SK-N-SH (cell line): ENCODE measurements at regions not wholly inside any gene's neighbourhood (a gene's known extent, or its start where the extent isn't known, plus 50 kb on each side); places are given as distances from the start of the nearest gene placed in this dataset.

ENCODE experiments used
- CTCF ChIA-PET: fragments of 300-600, 350-600 bp; formaldehyde crosslinking; extraction: SDS; loops from one replicate; lab custom pipeline; 2021; lab: Yijun Ruan, JAX
- POLR2A ChIA-PET: fragments of 350-600 bp; sonication (Branson Sonifier 250); formaldehyde crosslinking; extraction: SDS; loops from one replicate; lab custom pipeline; 2020; ENCODE audit warnings: antibody characterized with exemption, inconsistent platforms; lab: Yijun Ruan, JAX
- DNase-seq: peaks from one replicate; pipeline ENCODE4 v3.0.0; 2012
- H2AFZ ChIP-seq: fragments of 200-600 bp; sonication (generic); 2 replicates; pipeline ENCODE4 v1.8.1; 2016; ENCODE audit warnings: antibody characterized with exemption, mild to moderate bottlenecking, low read depth
- H3F3A ChIP-seq: fragments of 200-600 bp; sonication (generic); replicated peaks from 2 replicates; pipeline ENCODE3; 2016; ENCODE audit warnings: antibody characterized with exemption, mild to moderate bottlenecking; ENCODE audit not compliant: insufficient read depth
- H3K27ac ChIP-seq, 2 experiments: fragments of 200-500 bp in 1 of 2; fragments of 200-600 bp in 1 of 2; sonication (Bioruptor generic) in 1 of 2; sonication (generic), shearing (Covaris generic) in 1 of 2; 2 replicates each; pipeline versions ENCODE4 v1.5.1 to v1.6.1; 2014 to 2016; ENCODE audit warnings: low read depth in 2 of 2, inconsistent platforms in 1 of 2, low read length in 1 of 2, mild to moderate bottlenecking in 1 of 2, mixed read lengths in 1 of 2
- H3K27me3 ChIP-seq: fragments of 200-600 bp; sonication (generic), shearing (Covaris generic); 2 replicates; pipeline ENCODE4 v1.6.1; 2016; ENCODE audit warnings: mixed run types; ENCODE audit not compliant: insufficient read depth
- H3K36me3 ChIP-seq, 2 experiments: fragments of 200-500 bp in 1 of 2; fragments of 200-600 bp in 1 of 2; sonication (Bioruptor generic) in 1 of 2; sonication (generic) in 1 of 2; replicated peaks in 1 of 2; 2 replicates each; pipeline versions ENCODE3 to v1.5.1; 2014 to 2016; ENCODE audit warnings: low read length in 1 of 2, mild to moderate bottlenecking in 1 of 2; ENCODE audit not compliant: insufficient read depth in 2 of 2, control insufficient read depth in 1 of 2
- H3K4me1 ChIP-seq, 2 experiments: fragments of 200-500 bp in 1 of 2; fragments of 200-600 bp in 1 of 2; sonication (Bioruptor generic) in 1 of 2; sonication (generic), shearing (Covaris generic) in 1 of 2; 2 replicates each; pipeline versions ENCODE4 v1.5.1 to v1.6.1; 2014 to 2016; ENCODE audit warnings: low read depth in 1 of 2, low read length in 1 of 2, mixed run types in 1 of 2; ENCODE audit not compliant: insufficient read depth in 2 of 2, control insufficient read depth in 1 of 2
- H3K4me2 ChIP-seq: fragments of 200-600 bp; sonication (generic), shearing (Covaris generic); 2 replicates; pipeline ENCODE4 v1.6.1; 2017; ENCODE audit warnings: mixed run types
- H3K4me3 ChIP-seq, 2 experiments: fragments of 200-500 bp in 1 of 2; fragments of 200-600 bp in 1 of 2; sonication (Bioruptor generic) in 1 of 2; sonication (generic), shearing (Covaris generic) in 1 of 2; 2 replicates each; pipeline versions ENCODE4 v1.5.1 to v1.8.1; 2014 to 2016; ENCODE audit warnings: low read depth in 2 of 2, inconsistent platforms in 1 of 2, low read length in 1 of 2, mild to moderate bottlenecking in 1 of 2, mixed read lengths in 1 of 2, moderate library complexity in 1 of 2
- H3K79me2 ChIP-seq: fragments of 200-600 bp; sonication (generic); 2 replicates; pipeline ENCODE4 v1.8.1; 2017; ENCODE audit warnings: mild to moderate bottlenecking; ENCODE audit not compliant: insufficient read depth
- H3K9ac ChIP-seq: fragments of 200-600 bp; sonication (generic); 2 replicates; pipeline ENCODE4 v1.6.1; 2017; ENCODE audit warnings: mixed run types
- H3K9me2 ChIP-seq: fragments of 200-600 bp; sonication (generic); 2 replicates; pipeline ENCODE4 v1.6.1; 2017; ENCODE audit warnings: mixed run types
- H3K9me3 ChIP-seq: fragments of 200-600 bp; sonication (generic); 2 replicates; pipeline ENCODE4 v1.6.1; 2017; ENCODE audit warnings: mixed run types, mild to moderate bottlenecking, moderate library complexity
- H4K20me1 ChIP-seq: fragments of 200-600 bp; sonication (generic); 2 replicates; pipeline ENCODE4 v1.6.1; 2017; ENCODE audit warnings: mild to moderate bottlenecking, mixed run types; ENCODE audit not compliant: insufficient read depth
- ELF1 ChIP-seq: IDR thresholded peaks from 2 replicates; pipeline ENCODE4 v1.4.0; 2012
- FOSL2 ChIP-seq: IDR thresholded peaks from 2 replicates; pipeline ENCODE4 v1.4.0; 2012; ENCODE audit warnings: low read depth, mild to moderate bottlenecking, moderate library complexity, borderline replicate concordance
- GABPA ChIP-seq: IDR thresholded peaks from 2 replicates; pipeline ENCODE4 v1.4.0; 2012; ENCODE audit warnings: low read depth, mild to moderate bottlenecking
- GATA2 ChIP-seq: sonication (generic); formaldehyde crosslinking; IDR thresholded peaks from 2 replicates; pipeline ENCODE4 v1.5.0; 2020; ENCODE audit warnings: mild to moderate bottlenecking, missing genetic modification reagents
- JUND ChIP-seq: IDR thresholded peaks from 2 replicates; pipeline ENCODE4 v1.4.0; 2012
- MXI1 ChIP-seq: IDR thresholded peaks from 2 replicates; pipeline ENCODE4 v1.6.1; 2012; ENCODE audit warnings: mild to moderate bottlenecking, low read depth, low read length, improper control_type of control experiment
- NFIC ChIP-seq: IDR thresholded peaks from 2 replicates; pipeline ENCODE4 v1.4.0; 2012; ENCODE audit warnings: borderline replicate concordance
- SMC3 ChIP-seq: IDR thresholded peaks from 2 replicates; pipeline ENCODE4 v1.6.1; 2012; ENCODE audit warnings: low read depth, low read length, improper control_type of control experiment
- TEAD4 ChIP-seq: IDR thresholded peaks from 2 replicates; pipeline ENCODE4 v1.4.0; 2012; ENCODE audit warnings: mild to moderate bottlenecking, borderline replicate concordance; ENCODE audit not compliant: insufficient read depth
- USF2 ChIP-seq: fragments of 150-350 bp; IDR thresholded peaks from 2 replicates; pipeline ENCODE4 v1.6.1; 2017; ENCODE audit warnings: antibody characterized with exemption, low read length, low read depth, borderline replicate concordance
- YY1 ChIP-seq: IDR thresholded peaks from 2 replicates; pipeline ENCODE4 v1.4.0; 2012; ENCODE audit warnings: low read depth, mild to moderate bottlenecking
- WGBS: methylation state at CpG from one replicate; pipeline ENCODE4 v1.1.6; 2017; ENCODE audit warnings: low lambda C conversion rate; 5-methylcytosine and 5-hydroxymethylcytosine counted together
- TF ChIP-seq, protein P1 (sequence below): IDR thresholded peaks from 2 replicates; pipeline ENCODE4 v1.6.1; 2012; ENCODE audit warnings: mild to moderate bottlenecking, low read depth, low read length, moderate library complexity
- TF ChIP-seq, protein P2 (sequence below): IDR thresholded peaks from 2 replicates; pipeline ENCODE4; 2012

- TF ChIP-seq TEAD4 (no peak), MXI1 (no peak), ELF1 (no peak), YY1 (no peak), GATA2 (CRISPR knock-in tag) (no peak), NFIC (no peak), USF2 (no peak), FOSL2 (no peak), GABPA (no peak), SMC3 (no peak), JUND (no peak)
- TF ChIP-seq, protein P1, sequence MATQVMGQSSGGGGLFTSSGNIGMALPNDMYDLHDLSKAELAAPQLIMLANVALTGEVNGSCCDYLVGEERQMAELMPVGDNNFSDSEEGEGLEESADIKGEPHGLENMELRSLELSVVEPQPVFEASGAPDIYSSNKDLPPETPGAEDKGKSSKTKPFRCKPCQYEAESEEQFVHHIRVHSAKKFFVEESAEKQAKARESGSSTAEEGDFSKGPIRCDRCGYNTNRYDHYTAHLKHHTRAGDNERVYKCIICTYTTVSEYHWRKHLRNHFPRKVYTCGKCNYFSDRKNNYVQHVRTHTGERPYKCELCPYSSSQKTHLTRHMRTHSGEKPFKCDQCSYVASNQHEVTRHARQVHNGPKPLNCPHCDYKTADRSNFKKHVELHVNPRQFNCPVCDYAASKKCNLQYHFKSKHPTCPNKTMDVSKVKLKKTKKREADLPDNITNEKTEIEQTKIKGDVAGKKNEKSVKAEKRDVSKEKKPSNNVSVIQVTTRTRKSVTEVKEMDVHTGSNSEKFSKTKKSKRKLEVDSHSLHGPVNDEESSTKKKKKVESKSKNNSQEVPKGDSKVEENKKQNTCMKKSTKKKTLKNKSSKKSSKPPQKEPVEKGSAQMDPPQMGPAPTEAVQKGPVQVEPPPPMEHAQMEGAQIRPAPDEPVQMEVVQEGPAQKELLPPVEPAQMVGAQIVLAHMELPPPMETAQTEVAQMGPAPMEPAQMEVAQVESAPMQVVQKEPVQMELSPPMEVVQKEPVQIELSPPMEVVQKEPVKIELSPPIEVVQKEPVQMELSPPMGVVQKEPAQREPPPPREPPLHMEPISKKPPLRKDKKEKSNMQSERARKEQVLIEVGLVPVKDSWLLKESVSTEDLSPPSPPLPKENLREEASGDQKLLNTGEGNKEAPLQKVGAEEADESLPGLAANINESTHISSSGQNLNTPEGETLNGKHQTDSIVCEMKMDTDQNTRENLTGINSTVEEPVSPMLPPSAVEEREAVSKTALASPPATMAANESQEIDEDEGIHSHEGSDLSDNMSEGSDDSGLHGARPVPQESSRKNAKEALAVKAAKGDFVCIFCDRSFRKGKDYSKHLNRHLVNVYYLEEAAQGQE = no peak
- TF ChIP-seq, protein P2, sequence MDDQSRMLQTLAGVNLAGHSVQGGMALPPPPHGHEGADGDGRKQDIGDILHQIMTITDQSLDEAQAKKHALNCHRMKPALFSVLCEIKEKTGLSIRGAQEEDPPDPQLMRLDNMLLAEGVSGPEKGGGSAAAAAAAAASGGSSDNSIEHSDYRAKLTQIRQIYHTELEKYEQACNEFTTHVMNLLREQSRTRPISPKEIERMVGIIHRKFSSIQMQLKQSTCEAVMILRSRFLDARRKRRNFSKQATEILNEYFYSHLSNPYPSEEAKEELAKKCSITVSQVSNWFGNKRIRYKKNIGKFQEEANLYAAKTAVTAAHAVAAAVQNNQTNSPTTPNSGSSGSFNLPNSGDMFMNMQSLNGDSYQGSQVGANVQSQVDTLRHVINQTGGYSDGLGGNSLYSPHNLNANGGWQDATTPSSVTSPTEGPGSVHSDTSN = no peak
- H3K4me3 ChIP-seq = no peak overlapping the region
- H3K36me3 ChIP-seq = no peaks in the 10 kb centered on the region
- no peaks in the 10 kb centered on the region for H4K20me1 ChIP-seq
- ChIA-PET CTCF (no interaction called here), POLR2A (no interaction called here)
- H3K9me2 ChIP-seq = no peaks in the 10 kb centered on the region
- H3K27ac ChIP-seq = no peak overlapping the region
- no peak for DNase-seq
- no peaks in the 10 kb centered on the region for H3K9me3 ChIP-seq
- no peak overlapping the region for H2AFZ ChIP-seq
- no peaks in the 10 kb centered on the region for H3K27me3 ChIP-seq
- H3K4me2 ChIP-seq = no peak overlapping the region
- no peak overlapping the region for H3K9ac ChIP-seq
- 91% methylated on average over 3 of the region's 3 CpGs for WGBS
- peaks cover 9% of the 10 kb centered on the region for H3F3A ChIP-seq
- peaks cover 0 to 18% of the 10 kb centered on the region in 2 experiments; a peak in 3 of 4 replicates for H3K4me1 ChIP-seq
- H3K79me2 ChIP-seq = no peaks in the 10 kb centered on the region
Measured at GRCh38 chr1:218667781-218668516, 322.8 kb downstream of the TGFB2 start.
